ENCODE measurements at regions not wholly inside any gene's neighbourhood (a gene's known extent, or its start where the extent isn't known, plus 50 kb on each side); places are given as distances from the start of the nearest gene placed in this dataset.

DNA sequence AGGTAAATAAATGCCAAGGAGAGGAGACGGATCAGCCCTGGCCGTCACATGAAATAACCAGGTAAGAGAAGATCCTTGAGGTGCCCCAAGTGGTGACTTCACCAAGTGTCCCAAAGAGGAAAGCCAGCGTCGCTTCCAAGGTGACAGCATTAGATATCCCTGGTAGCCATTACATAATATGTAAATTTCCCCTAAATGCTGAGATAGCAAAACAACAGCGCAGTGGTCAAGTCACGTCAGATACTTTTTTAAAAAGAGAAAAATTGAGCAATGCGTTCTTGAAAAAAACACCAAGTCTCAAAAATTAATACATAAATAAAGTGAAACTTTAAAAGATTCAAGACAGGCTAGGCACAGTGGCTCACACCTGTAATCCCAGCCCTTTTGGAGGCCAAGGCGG lies 100.2 kb downstream of the HTR5A start:
- Histone ChIP-seq H3K36me3 (ENCODE audit: insufficient read depth, low read length) (no peaks in the 10 kb centered on the region), H3K4me1 (ENCODE audit: insufficient read depth, low read length) (no peaks in the 10 kb centered on the region), H3K27me3 (ENCODE audit: control insufficient read depth in 1 of 2, insufficient read depth in 2 of 2, low read length in 2 of 2) (peaks cover 0 to 9% of the 10 kb centered on the region in 2 experiments), H3K4me3 (ENCODE audit: low read length) (no peak overlapping the region), H3K9me3 (ENCODE audit: control insufficient read depth in 1 of 2, insufficient read depth in 1 of 2, low read length in 2 of 2) (no peaks in the 10 kb centered on the region), H3K27ac (ENCODE audit: low read depth in 1 of 2, low read length in 2 of 2) (no peak overlapping the region)
- ATAC-seq (ENCODE audit: poor library complexity): no peak
- no peak overlapping the region for H3K27ac Mint-ChIP-seq
- no peaks in the 10 kb centered on the region for H3K9me3 Mint-ChIP-seq
- CTCF ChIA-PET: no interaction called here
- H3K4me1 Mint-ChIP-seq (ENCODE audit: low read depth): no peaks in the 10 kb centered on the region
- POLR2A ChIA-PET: no interaction called here
- TF ChIP-seq, protein P1, sequence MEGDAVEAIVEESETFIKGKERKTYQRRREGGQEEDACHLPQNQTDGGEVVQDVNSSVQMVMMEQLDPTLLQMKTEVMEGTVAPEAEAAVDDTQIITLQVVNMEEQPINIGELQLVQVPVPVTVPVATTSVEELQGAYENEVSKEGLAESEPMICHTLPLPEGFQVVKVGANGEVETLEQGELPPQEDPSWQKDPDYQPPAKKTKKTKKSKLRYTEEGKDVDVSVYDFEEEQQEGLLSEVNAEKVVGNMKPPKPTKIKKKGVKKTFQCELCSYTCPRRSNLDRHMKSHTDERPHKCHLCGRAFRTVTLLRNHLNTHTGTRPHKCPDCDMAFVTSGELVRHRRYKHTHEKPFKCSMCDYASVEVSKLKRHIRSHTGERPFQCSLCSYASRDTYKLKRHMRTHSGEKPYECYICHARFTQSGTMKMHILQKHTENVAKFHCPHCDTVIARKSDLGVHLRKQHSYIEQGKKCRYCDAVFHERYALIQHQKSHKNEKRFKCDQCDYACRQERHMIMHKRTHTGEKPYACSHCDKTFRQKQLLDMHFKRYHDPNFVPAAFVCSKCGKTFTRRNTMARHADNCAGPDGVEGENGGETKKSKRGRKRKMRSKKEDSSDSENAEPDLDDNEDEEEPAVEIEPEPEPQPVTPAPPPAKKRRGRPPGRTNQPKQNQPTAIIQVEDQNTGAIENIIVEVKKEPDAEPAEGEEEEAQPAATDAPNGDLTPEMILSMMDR (IDR thresholded peaks at IDR 0.05): no peak
- H3K4me3 Mint-ChIP-seq: no peak overlapping the region
- intact Hi-C loops (cut with DNase I, micrococcal nuclease): no loop called here
- no peak for DNase-seq
- peaks cover 10% of the 10 kb centered on the region for H3K27me3 Mint-ChIP-seq
- H3K36me3 Mint-ChIP-seq (ENCODE audit: low read depth): no peaks in the 10 kb centered on the region

DNA sequence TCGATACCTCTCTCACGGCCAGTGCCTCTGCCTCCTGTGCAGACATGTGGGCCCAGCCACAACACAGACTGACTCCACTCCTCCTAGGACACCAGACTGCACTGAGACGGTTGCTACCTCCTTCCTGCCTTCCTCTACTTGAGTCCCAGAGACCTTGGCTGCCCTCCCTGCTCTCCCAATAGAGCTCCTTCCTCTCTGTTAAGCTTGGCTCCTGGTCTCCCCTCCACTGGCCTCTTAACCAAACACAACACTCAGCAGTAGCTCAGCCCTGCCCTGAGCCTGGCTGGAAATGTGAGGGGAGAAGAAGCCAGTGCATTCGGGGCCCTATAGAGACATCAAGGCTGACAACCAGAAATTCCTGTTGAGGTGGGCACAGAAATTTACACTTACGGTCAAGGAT lies 102.0 kb downstream of the HTR5A start:
- ChIA-PET CTCF (no interaction called here), POLR2A (no interaction called here)
- ATAC-seq (ENCODE audit: poor library complexity): no peak
- Histone ChIP-seq H3K9me3 (ENCODE audit: control insufficient read depth in 1 of 2, insufficient read depth in 1 of 2, low read length in 2 of 2) (no peaks in the 10 kb centered on the region), H3K27ac (ENCODE audit: low read depth in 1 of 2, low read length in 2 of 2) (no peak overlapping the region), H3K36me3 (ENCODE audit: insufficient read depth, low read length) (no peaks in the 10 kb centered on the region), H3K4me3 (ENCODE audit: low read length) (no peak overlapping the region), H3K27me3 (ENCODE audit: control insufficient read depth in 1 of 2, insufficient read depth in 2 of 2, low read length in 2 of 2) (peaks cover 0 to 7% of the 10 kb centered on the region in 2 experiments), H3K4me1 (ENCODE audit: insufficient read depth, low read length) (no peaks in the 10 kb centered on the region)
- Mint-ChIP-seq H3K4me3 (no peak overlapping the region), H3K36me3 (ENCODE audit: low read depth) (no peaks in the 10 kb centered on the region), H3K4me1 (ENCODE audit: low read depth) (no peaks in the 10 kb centered on the region), H3K27ac (no peak overlapping the region), H3K9me3 (no peaks in the 10 kb centered on the region), H3K27me3 (peaks cover 10% of the 10 kb centered on the region)
- no peak for DNase-seq
- TF ChIP-seq, protein P1 (IDR thresholded peaks at IDR 0.05): no peak
- intact Hi-C loops (cut with DNase I, micrococcal nuclease): no loop called here

DNA sequence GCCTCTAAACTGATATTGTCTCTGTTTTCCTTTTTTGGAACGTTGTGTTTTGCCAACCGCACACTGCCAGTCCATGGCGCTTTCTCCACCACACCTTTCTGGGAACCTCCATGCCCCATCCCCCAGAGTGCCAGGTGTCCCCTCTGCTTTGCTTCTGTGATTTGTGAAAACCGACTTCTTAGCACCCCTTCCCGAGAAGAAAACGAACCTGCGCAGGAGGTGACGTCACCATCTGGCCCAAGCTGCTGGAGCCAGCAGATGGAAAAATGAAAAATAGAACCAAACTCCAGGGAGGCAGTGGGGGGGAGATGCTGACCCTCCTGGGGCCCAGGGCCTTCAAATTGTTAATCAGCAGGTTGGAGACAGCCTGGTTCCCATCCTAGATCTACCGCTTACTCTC lies 103.8 kb downstream of the HTR5A start:
- H3K27me3 ChIP-seq (ENCODE audit: control insufficient read depth in 1 of 2, insufficient read depth in 2 of 2, low read length in 2 of 2): peaks cover 0 to 6% of the 10 kb centered on the region in 2 experiments

More for the DNA sequence above, 103.8 kb downstream of the HTR5A start:
- Mint-ChIP-seq H3K36me3 (ENCODE audit: low read depth) (no peaks in the 10 kb centered on the region), H3K9me3 (no peaks in the 10 kb centered on the region), H3K4me3 (no peak overlapping the region), H3K27ac (no peak overlapping the region), H3K4me1 (ENCODE audit: low read depth) (no peaks in the 10 kb centered on the region), H3K27me3 (peaks cover 10% of the 10 kb centered on the region)
- no peaks in the 10 kb centered on the region for H3K9me3 ChIP-seq (ENCODE audit: control insufficient read depth in 1 of 2, insufficient read depth in 1 of 2, low read length in 2 of 2)
- ChIA-PET POLR2A (no interaction called here), CTCF (no interaction called here)
- no peak overlapping the region for H3K4me3 ChIP-seq (ENCODE audit: low read length)
- DNase-seq: no peak
- H3K36me3 ChIP-seq (ENCODE audit: insufficient read depth, low read length): no peaks in the 10 kb centered on the region
- H3K4me1 ChIP-seq (ENCODE audit: insufficient read depth, low read length): no peaks in the 10 kb centered on the region
- intact Hi-C loops (cut with DNase I, micrococcal nuclease): no loop called here
- TF ChIP-seq, protein P1 (IDR thresholded peaks at IDR 0.05): no peak
- no peak for ATAC-seq (ENCODE audit: poor library complexity)
- no peak overlapping the region for H3K27ac ChIP-seq (ENCODE audit: low read depth in 1 of 2, low read length in 2 of 2)
